Progenitor cell of endocrine pancreas (in vitro differentiated cells): ENCODE measurements at regions not wholly inside any gene's neighbourhood (a gene's known extent, or its start where the extent isn't known, plus 50 kb on each side); places are given as distances from the start of the nearest gene placed in this dataset.
A peak's percentile ranks its signal among the peaks of the same experiment; 100 is the strongest.

Experiments used
- DNase-seq: peaks from one replicate; pipeline ENCODE4 v3.0.0; 2021; ENCODE audit warnings: low spot score; ENCODE audit not compliant: unreplicated experiment
- H3K27ac Mint-ChIP-seq: 2 replicates; pipeline ENCODE4 v1.8.0; 2021; ENCODE audit warnings: mild to moderate bottlenecking, moderate library complexity, mixed read lengths
- H3K27me3 Mint-ChIP-seq: 2 replicates; pipeline ENCODE4 v1.8.0; 2021; ENCODE audit warnings: mixed read lengths
- H3K36me3 Mint-ChIP-seq: 2 replicates; pipeline ENCODE4 v1.8.0; 2022; ENCODE audit warnings: mixed read lengths; ENCODE audit not compliant: insufficient read depth
- H3K4me1 Mint-ChIP-seq: 2 replicates; pipeline ENCODE4 v1.8.0; 2021; ENCODE audit warnings: low read depth, mixed read lengths
- H3K4me3 Mint-ChIP-seq: 2 replicates; pipeline ENCODE4 v1.8.0; 2021; ENCODE audit warnings: low read depth, mild to moderate bottlenecking, moderate library complexity, mixed read lengths
- H3K9me3 Mint-ChIP-seq: 2 replicates; pipeline ENCODE4 v1.8.0; 2021; ENCODE audit warnings: low read depth, mixed read lengths
- CTCF ChIP-seq: fragments of 200-600 bp; sonication (generic); IDR thresholded peaks from one replicate; pipeline ENCODE4 v1.5.0; 2021; ENCODE audit warnings: antibody characterized with exemption, mild to moderate bottlenecking; ENCODE audit not compliant: unreplicated experiment

DNA sequence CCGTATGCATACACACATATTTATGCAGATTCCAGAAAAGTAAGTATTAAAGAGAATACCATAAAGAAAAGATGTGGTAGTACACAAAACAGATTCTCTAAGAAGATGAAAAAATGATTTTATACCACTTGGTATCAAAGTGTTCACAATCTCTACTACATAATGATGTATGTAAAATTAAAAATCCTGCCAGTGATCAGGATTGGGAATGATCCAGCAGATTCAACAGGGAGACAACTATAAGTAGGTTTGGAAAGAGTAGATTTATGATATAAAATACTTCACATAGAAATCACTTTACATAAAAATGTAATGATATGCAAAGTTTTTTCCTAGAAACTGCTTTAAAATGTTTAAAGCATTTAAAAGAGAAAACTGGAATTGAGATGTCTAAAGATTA lies 447.0 kb downstream of the CNTNAP4 start:
- TF ChIP-seq CTCF = no peak
- Mint-ChIP-seq H3K9me3 (peaks cover 5% of the 10 kb centered on the region), H3K27me3 (no peaks in the 10 kb centered on the region), H3K4me3 (no peak overlapping the region), H3K4me1 (peaks cover 5% of the 10 kb centered on the region), H3K36me3 (no peaks in the 10 kb centered on the region), H3K27ac (no peak overlapping the region)
- DNase-seq = no peak

DNA sequence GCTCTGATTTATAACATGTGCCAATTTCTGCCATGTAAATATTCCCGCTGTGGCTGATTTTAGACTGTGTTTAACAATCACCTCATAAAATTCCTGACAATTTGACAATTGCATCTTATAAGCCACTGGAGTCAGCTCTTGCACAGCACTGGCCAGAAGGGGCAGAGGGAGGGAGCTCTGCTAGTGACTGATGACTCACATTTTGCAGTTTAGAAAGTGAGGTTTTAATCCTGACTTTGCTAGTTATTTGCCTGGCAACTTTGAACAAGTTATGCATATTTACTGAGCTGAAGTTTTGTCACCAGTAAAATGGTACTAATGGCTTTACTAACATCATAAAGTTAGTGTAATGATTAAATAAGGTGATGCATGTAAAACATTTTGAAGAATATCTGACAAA lies 452.3 kb downstream of the CNTNAP4 start:
- TF ChIP-seq CTCF = no peak
- Mint-ChIP-seq H3K36me3 (no peaks in the 10 kb centered on the region), H3K27me3 (no peaks in the 10 kb centered on the region), H3K9me3 (peaks cover 4% of the 10 kb centered on the region), H3K27ac (no peak overlapping the region), H3K4me1 (peaks cover 3% of the 10 kb centered on the region), H3K4me3 (no peak overlapping the region)
- no peak for DNase-seq

DNA sequence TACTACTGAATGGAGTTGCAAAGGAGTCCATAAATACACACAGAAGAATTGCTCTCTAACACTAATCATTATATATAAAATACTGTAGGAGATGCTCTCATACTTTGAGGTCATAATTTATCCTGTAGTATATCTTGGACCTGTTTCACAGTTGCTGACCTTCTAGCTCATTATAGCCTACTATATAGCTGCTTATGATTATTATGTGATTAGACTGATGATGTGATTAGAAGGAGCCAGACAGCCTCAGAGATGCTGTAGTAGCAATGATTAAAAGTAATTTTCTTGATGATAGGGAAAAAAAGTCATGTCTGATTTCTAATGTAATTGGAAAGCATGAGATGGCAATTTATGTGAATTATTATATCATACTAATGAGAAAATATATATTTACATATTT lies 455.7 kb downstream of the CNTNAP4 start:
- H3K27me3 Mint-ChIP-seq = no peaks in the 10 kb centered on the region
- TF ChIP-seq CTCF = no peak
- H3K9me3 Mint-ChIP-seq = peaks cover 4% of the 10 kb centered on the region
- H3K36me3 Mint-ChIP-seq = no peaks in the 10 kb centered on the region
- no peak overlapping the region for H3K27ac Mint-ChIP-seq
- H3K4me1 Mint-ChIP-seq = peaks cover 3% of the 10 kb centered on the region
- no peak overlapping the region for H3K4me3 Mint-ChIP-seq
- DNase-seq = no peak

GRCh38 chr16:76741623-76742022 lies 449.4 kb upstream of the MON1B start:
- TF ChIP-seq CTCF = no peak
- peaks cover 30% of the 10 kb centered on the region for H3K9me3 Mint-ChIP-seq

GRCh38 chr16:76748461-76749348 lies 442.3 kb upstream of the MON1B start:
- Mint-ChIP-seq H3K27me3 (no peaks in the 10 kb centered on the region), H3K9me3 (peaks cover 8% of the 10 kb centered on the region), H3K4me3 (no peak overlapping the region), H3K36me3 (peaks cover 1% of the 10 kb centered on the region), H3K27ac (peak overlapping the region; percentile 22), H3K4me1 (peaks cover 21% of the 10 kb centered on the region)
- no peak for TF ChIP-seq CTCF
- DNase-seq = no peak

More at GRCh38 chr16:76741623-76742022, 449.4 kb upstream of the MON1B start:
- Mint-ChIP-seq H3K4me3 (no peak overlapping the region), H3K27me3 (no peaks in the 10 kb centered on the region), H3K4me1 (no peaks in the 10 kb centered on the region), H3K27ac (no peak overlapping the region), H3K36me3 (peaks cover 1% of the 10 kb centered on the region)
- no peak for DNase-seq
